ENCODE measurements at regions not wholly inside any gene's neighbourhood (a gene's known extent, or its start where the extent isn't known, plus 50 kb on each side); places are given as distances from the start of the nearest gene placed in this dataset.

GRCh38 chr1:68588304-68588703 is 91.4 kb upstream of the DEPDC1 start:
- no peak for TF ChIP-seq GATA2 (IDR thresholded peaks at IDR 0.05; ENCODE audit: low read depth, low read length)
- no peak for TF ChIP-seq GATA3 (IDR thresholded peaks at IDR 0.05; ENCODE audit: low read depth, low read length)
